CD4-positive, alpha-beta memory T cell (primary cell): ENCODE measurements at regions not wholly inside any gene's neighbourhood (a gene's known extent, or its start where the extent isn't known, plus 50 kb on each side); places are given as distances from the start of the nearest gene placed in this dataset.
"Not testable (repeated sequence)": the region's sequence is repeated elsewhere in the genome, so short reads cannot be mapped to it uniquely, and the experiment has no call there.

Experiments
- CTCF ChIA-PET: fragments of 350-600 bp; sonication (Branson Sonifier 250); formaldehyde crosslinking; loops from one replicate; lab custom pipeline; 2021; ENCODE audit warnings: inconsistent platforms; ENCODE audit not compliant: partially characterized antibody; lab: Charles Lee
- POLR2A ChIA-PET: fragments of 350-600 bp; sonication (Branson Sonifier 250); formaldehyde crosslinking; loops from one replicate; lab custom pipeline; 2021; ENCODE audit not compliant: partially characterized antibody; lab: Charles Lee
- DNase-seq, 5 donors: peaks; one replicate each; pipeline versions ENCODE4 v3.0.0 to v3.0.0-alpha.2; 2020 to 2022; ENCODE audit warnings: mixed read lengths in 1 of 5
- H3K27ac ChIP-seq: one replicate; pipeline ENCODE4 v1.7.0; 2013; ENCODE audit warnings: low read depth, low read length
- H3K27me3 ChIP-seq: 2 replicates; pipeline ENCODE4 v1.7.0; 2013; ENCODE audit warnings: mild to moderate bottlenecking, low read length, moderate library complexity; ENCODE audit not compliant: insufficient read depth
- H3K36me3 ChIP-seq: 2 replicates; pipeline ENCODE4 v1.7.0; 2013; ENCODE audit warnings: mild to moderate bottlenecking, low read length, moderate library complexity; ENCODE audit not compliant: insufficient read depth
- H3K4me1 ChIP-seq: 2 replicates; pipeline ENCODE4 v1.7.0; 2013; ENCODE audit warnings: mild to moderate bottlenecking, low read length, moderate library complexity; ENCODE audit not compliant: insufficient read depth
- H3K4me3 ChIP-seq, 2 donors: one replicate each; pipeline ENCODE4 v1.7.0; 2013; ENCODE audit warnings: low read length in 2 of 2, mild to moderate bottlenecking in 1 of 2
- H3K9me3 ChIP-seq, 2 donors: one replicate each; pipeline ENCODE4 v1.7.0; 2013; ENCODE audit warnings: low read length in 2 of 2, control low read depth in 1 of 2; ENCODE audit not compliant: control insufficient read depth in 1 of 2
- H3K27ac Mint-ChIP-seq, 7 donors: one replicate each; pipeline ENCODE4 v1.8.0; 2020 to 2021; ENCODE audit warnings: mixed read lengths in 7 of 7, mild to moderate bottlenecking in 6 of 7, inconsistent platforms in 3 of 7, moderate library complexity in 3 of 7
- H3K27me3 Mint-ChIP-seq, 2 donors: one replicate each; pipeline ENCODE4 v1.8.0; 2020 to 2021; ENCODE audit warnings: mixed read lengths in 2 of 2
- H3K36me3 Mint-ChIP-seq, 2 donors: one replicate each; pipeline ENCODE4 v1.8.0; 2020 to 2021; ENCODE audit warnings: mixed read lengths in 2 of 2, inconsistent platforms in 1 of 2, mild to moderate bottlenecking in 1 of 2
- H3K4me1 Mint-ChIP-seq, 4 donors: one replicate each; pipeline ENCODE4 v1.8.0; 2020 to 2021; ENCODE audit warnings: mixed read lengths in 4 of 4, mild to moderate bottlenecking in 1 of 4
- H3K4me3 Mint-ChIP-seq, 8 donors: one replicate each; pipeline ENCODE4 v1.8.0; 2020 to 2021; ENCODE audit warnings: mixed read lengths in 8 of 8, mild to moderate bottlenecking in 7 of 8, moderate library complexity in 6 of 8, inconsistent platforms in 3 of 8
- H3K9me3 Mint-ChIP-seq, 8 donors: one replicate each; pipeline ENCODE4 v1.8.0; 2020 to 2021; ENCODE audit warnings: mixed read lengths in 8 of 8, mild to moderate bottlenecking in 5 of 8, inconsistent platforms in 3 of 8, moderate library complexity in 1 of 8
- intact Hi-C: fragments of 100-400 bp; cut with micrococcal nuclease; formaldehyde crosslinking; loops from one replicate; pipeline ENCODE4 v1.15.1; 2023

- DNase-seq, result no peak
- H3K27me3 ChIP-seq, result no peaks in the 10 kb centered on the region
- Mint-ChIP-seq H3K4me3 (no peak overlapping the region), H3K9me3 (peaks cover 2 to 30% (median 6%) of the 10 kb centered on the region in 8 donors), H3K4me1 (no peaks in the 10 kb centered on the region), H3K27ac (no peak overlapping the region), H3K36me3 (no peaks in the 10 kb centered on the region), H3K27me3 (no peaks in the 10 kb centered on the region)
- H3K4me1 ChIP-seq, result no peaks in the 10 kb centered on the region
- no peaks in the 10 kb centered on the region for H3K36me3 ChIP-seq
- intact Hi-C loops, result no loop called here
- ChIA-PET CTCF (no interaction called here), POLR2A (no interaction called here)
- no peaks in the 10 kb centered on the region for H3K9me3 ChIP-seq
- no peak overlapping the region for H3K4me3 ChIP-seq
- no peak overlapping the region for H3K27ac ChIP-seq
Measured at GRCh38 chr11:23919455-23919854, 577.4 kb upstream of the LUZP2 start.

- H3K27me3 Mint-ChIP-seq, result no peaks in the 10 kb centered on the region
- H3K36me3 ChIP-seq, result no peaks in the 10 kb centered on the region
- no peaks in the 10 kb centered on the region for H3K4me1 ChIP-seq
- H3K27me3 ChIP-seq, result no peaks in the 10 kb centered on the region
- DNase-seq, result no peak
- no peak overlapping the region for H3K27ac Mint-ChIP-seq
- H3K4me1 Mint-ChIP-seq, result no peaks in the 10 kb centered on the region
- no peaks in the 10 kb centered on the region for H3K36me3 Mint-ChIP-seq
- intact Hi-C loops, result no loop called here
- CTCF ChIA-PET, result no interaction called here
- no peak overlapping the region for H3K4me3 ChIP-seq
- H3K27ac ChIP-seq, result no peak overlapping the region
- no peak overlapping the region for H3K4me3 Mint-ChIP-seq
- H3K9me3 Mint-ChIP-seq, result peaks cover 0 to 16% (median 5%) of the 10 kb centered on the region in 8 donors
- H3K9me3 ChIP-seq, result no peaks in the 10 kb centered on the region
- POLR2A ChIA-PET, result no interaction called here
Measured at GRCh38 chr11:23923357-23923756, 573.5 kb upstream of the LUZP2 start.

GRCh38 chr11:23924226-23924625 lies 572.6 kb upstream of the LUZP2 start:
- no peak for DNase-seq
- no peaks in the 10 kb centered on the region for H3K36me3 ChIP-seq
- Mint-ChIP-seq H3K36me3 (no peaks in the 10 kb centered on the region), H3K4me1 (no peaks in the 10 kb centered on the region), H3K9me3 (peaks cover 0 to 16% (median 6%) of the 10 kb centered on the region in 8 donors), H3K27me3 (no peaks in the 10 kb centered on the region), H3K27ac (no peak overlapping the region), H3K4me3 (no peak overlapping the region)
- H3K27me3 ChIP-seq, result no peaks in the 10 kb centered on the region
- ChIA-PET POLR2A (no interaction called here), CTCF (no interaction called here)
- intact Hi-C loops, result no loop called here
- H3K9me3 ChIP-seq, result no peaks in the 10 kb centered on the region
- no peaks in the 10 kb centered on the region for H3K4me1 ChIP-seq
- H3K4me3 ChIP-seq, result no peak overlapping the region
- no peak overlapping the region for H3K27ac ChIP-seq

GRCh38 chr11:23931443-23931842 lies 565.4 kb upstream of the LUZP2 start:
- H3K36me3 Mint-ChIP-seq, result no peaks in the 10 kb centered on the region
- ChIA-PET CTCF (no interaction called here), POLR2A (no interaction called here)
- H3K27ac Mint-ChIP-seq, result no peak overlapping the region
- no peak for DNase-seq
- Histone ChIP-seq H3K4me1 (no peaks in the 10 kb centered on the region), H3K4me3 (no peak overlapping the region), H3K9me3 (no peaks in the 10 kb centered on the region), H3K27me3 (no peaks in the 10 kb centered on the region), H3K36me3 (no peaks in the 10 kb centered on the region), H3K27ac (no peak overlapping the region)
- H3K9me3 Mint-ChIP-seq, result peaks cover 0 to 15% (median 6%) of the 10 kb centered on the region in 8 donors
- no peaks in the 10 kb centered on the region for H3K27me3 Mint-ChIP-seq
- H3K4me1 Mint-ChIP-seq, result no peaks in the 10 kb centered on the region
- H3K4me3 Mint-ChIP-seq, result peak overlapping the region in 1 of 8 donors; percentile 39
- intact Hi-C loops, result no loop called here

GRCh38 chr11:23932485-23932898 lies 564.4 kb upstream of the LUZP2 start:
- Histone ChIP-seq H3K9me3 (no peaks in the 10 kb centered on the region), H3K4me1 (no peaks in the 10 kb centered on the region), H3K27me3 (no peaks in the 10 kb centered on the region), H3K36me3 (no peaks in the 10 kb centered on the region), H3K27ac (no peak overlapping the region), H3K4me3 (no peak overlapping the region)
- peaks cover 0 to 17% (median 6%) of the 10 kb centered on the region in 8 donors for H3K9me3 Mint-ChIP-seq
- H3K27me3 Mint-ChIP-seq, result no peaks in the 10 kb centered on the region
- no peaks in the 10 kb centered on the region for H3K36me3 Mint-ChIP-seq
- intact Hi-C loops, result no loop called here
- CTCF ChIA-PET, result no interaction called here
- H3K4me1 Mint-ChIP-seq, result no peaks in the 10 kb centered on the region
- no peak overlapping the region for H3K27ac Mint-ChIP-seq
- POLR2A ChIA-PET, result no interaction called here
- no peak overlapping the region for H3K4me3 Mint-ChIP-seq
- no peak for DNase-seq

GRCh38 chr11:23933721-23934120 lies 563.1 kb upstream of the LUZP2 start:
- Mint-ChIP-seq H3K4me1 (no peaks in the 10 kb centered on the region), H3K27ac (no peak overlapping the region), H3K4me3 (no peak overlapping the region), H3K27me3 (no peaks in the 10 kb centered on the region), H3K36me3 (no peaks in the 10 kb centered on the region), H3K9me3 (peaks cover 0 to 16% (median 5%) of the 10 kb centered on the region in 8 donors)
- Histone ChIP-seq H3K27ac (no peak overlapping the region), H3K4me1 (no peaks in the 10 kb centered on the region), H3K4me3 (no peak overlapping the region), H3K9me3 (no peaks in the 10 kb centered on the region), H3K36me3 (no peaks in the 10 kb centered on the region), H3K27me3 (no peaks in the 10 kb centered on the region)
- ChIA-PET POLR2A (no interaction called here), CTCF (no interaction called here)
- DNase-seq, result no peak
- intact Hi-C loops, result no loop called here

GRCh38 chr11:23934671-23935270 lies 562.1 kb upstream of the LUZP2 start:
- H3K36me3 ChIP-seq, H3K27ac Mint-ChIP-seq, H3K4me3 Mint-ChIP-seq, H3K4me1 ChIP-seq, H3K36me3 Mint-ChIP-seq, POLR2A ChIA-PET, H3K27me3 ChIP-seq, H3K27me3 Mint-ChIP-seq, H3K27ac ChIP-seq, H3K4me1 Mint-ChIP-seq, intact Hi-C loops, H3K9me3 ChIP-seq, H3K4me3 ChIP-seq, DNase-seq, CTCF ChIA-PET: not testable (repeated sequence)
- H3K9me3 Mint-ChIP-seq, result peaks cover 3 to 17% (median 6%) of the 10 kb centered on the region in 8 donors
